ENCODE measurements at regions not wholly inside any gene's neighbourhood (a gene's known extent, or its start where the extent isn't known, plus 50 kb on each side); places are given as distances from the start of the nearest gene placed in this dataset.

- TF ChIP-seq POLR2A (IDR thresholded peaks at IDR 0.05) (no peak), CTCF (IDR thresholded peaks at IDR 0.05) (no peak)
- Histone ChIP-seq H3K9me3 (no peaks in the 10 kb centered on the region), H3K36me3 (no peaks in the 10 kb centered on the region), H3K27me3 (no peaks in the 10 kb centered on the region), H3K27ac (no peak overlapping the region), H3K4me3 (no peak overlapping the region), H3K4me1 (no peaks in the 10 kb centered on the region)
- intact Hi-C loops (cut with DNase I; ENCODE audit: low total_unique reads): no loop called here
- no peak for DNase-seq
These were observed 399.5 kb upstream of the ARGLU1 start for GRCh38 chr13:106967391-106967790.

- DNase-seq: no peak
- Histone ChIP-seq H3K4me1 (no peaks in the 10 kb centered on the region), H3K27ac (no peak overlapping the region), H3K27me3 (no peaks in the 10 kb centered on the region), H3K9me3 (no peaks in the 10 kb centered on the region), H3K36me3 (no peaks in the 10 kb centered on the region), H3K4me3 (no peak overlapping the region)
- intact Hi-C loops (cut with DNase I; ENCODE audit: low total_unique reads): no loop called here
- no peak for TF ChIP-seq POLR2A (IDR thresholded peaks at IDR 0.05)
- TF ChIP-seq CTCF (IDR thresholded peaks at IDR 0.05): no peak
These were observed 395.2 kb upstream of the ARGLU1 start for GRCh38 chr13:106963151-106963550.

GRCh38 chr13:106961651-106962050 lies 393.7 kb upstream of the ARGLU1 start:
- H3K36me3 ChIP-seq: no peaks in the 10 kb centered on the region
- H3K4me1 ChIP-seq: no peaks in the 10 kb centered on the region
- intact Hi-C loops (cut with DNase I; ENCODE audit: low total_unique reads): no loop called here
- no peak overlapping the region for H3K4me3 ChIP-seq
- H3K9me3 ChIP-seq: no peaks in the 10 kb centered on the region
- no peak overlapping the region for H3K27ac ChIP-seq
- TF ChIP-seq POLR2A (IDR thresholded peaks at IDR 0.05): no peak
- TF ChIP-seq CTCF (IDR thresholded peaks at IDR 0.05): no peak
- no peak for DNase-seq
- H3K27me3 ChIP-seq: no peaks in the 10 kb centered on the region

GRCh38 chr13:106961216-106961615 lies 393.3 kb upstream of the ARGLU1 start:
- intact Hi-C loops (cut with DNase I; ENCODE audit: low total_unique reads): no loop called here
- Histone ChIP-seq H3K4me3 (no peak overlapping the region), H3K27ac (no peak overlapping the region), H3K27me3 (no peaks in the 10 kb centered on the region), H3K36me3 (no peaks in the 10 kb centered on the region), H3K4me1 (no peaks in the 10 kb centered on the region), H3K9me3 (no peaks in the 10 kb centered on the region)
- TF ChIP-seq POLR2A (IDR thresholded peaks at IDR 0.05): no peak
- no peak for DNase-seq

GRCh38 chr13:106958621-106959048 lies 390.7 kb upstream of the ARGLU1 start:
- TF ChIP-seq CTCF (IDR thresholded peaks at IDR 0.05) (no peak), POLR2A (IDR thresholded peaks at IDR 0.05) (no peak)
- Histone ChIP-seq H3K4me3 (no peak overlapping the region), H3K27me3 (no peaks in the 10 kb centered on the region), H3K36me3 (no peaks in the 10 kb centered on the region), H3K4me1 (no peaks in the 10 kb centered on the region), H3K9me3 (peaks cover 0 to 4% of the 10 kb centered on the region in 2 donors), H3K27ac (no peak overlapping the region)
- no peak for DNase-seq
- intact Hi-C loops (cut with DNase I; ENCODE audit: low total_unique reads): no loop called here

- H3K4me1 ChIP-seq: no peaks in the 10 kb centered on the region
- DNase-seq: no peak
- no peak overlapping the region for H3K4me3 ChIP-seq
- H3K9me3 ChIP-seq: no peaks in the 10 kb centered on the region
- H3K27me3 ChIP-seq: no peaks in the 10 kb centered on the region
- H3K36me3 ChIP-seq: no peaks in the 10 kb centered on the region
- H3K27ac ChIP-seq: no peak overlapping the region
- TF ChIP-seq CTCF (IDR thresholded peaks at IDR 0.05) (no peak), POLR2A (IDR thresholded peaks at IDR 0.05) (no peak)
- intact Hi-C loops (cut with DNase I; ENCODE audit: low total_unique reads): no loop called here
These were observed 374.6 kb upstream of the ARGLU1 start for GRCh38 chr13:106942563-106942962.
